SU-DHL-6 (cell line): ENCODE measurements at regions not wholly inside any gene's neighbourhood (a gene's known extent, or its start where the extent isn't known, plus 50 kb on each side); places are given as distances from the start of the nearest gene placed in this dataset.

ENCODE experiments used
- CTCF ChIP-seq: fragments of 200-600 bp; sonication (generic); IDR thresholded peaks from one replicate; pipeline ENCODE4 v1.5.1; 2017; ENCODE audit warnings: antibody characterized with exemption, mild to moderate bottlenecking, low read length, moderate library complexity; ENCODE audit not compliant: insufficient read depth, poor library complexity, severe bottlenecking
- EZH2phosphoT487 ChIP-seq: fragments of 200-600 bp; sonication (generic), shearing (Covaris generic); conservative IDR thresholded peaks from 2 replicates; pipeline ENCODE4 v1.6.1; 2018; ENCODE audit warnings: mild to moderate bottlenecking, antibody characterized with exemption, low read length, moderate library complexity, mixed read lengths

GRCh38 chr17:36814958-36815357 lies 122.3 kb upstream of the LHX1 start:
- TF ChIP-seq CTCF = no peak
- TF ChIP-seq EZH2phosphoT487 = no peak
